Endothelial cell of umbilical vein (primary cell): ENCODE measurements at regions not wholly inside any gene's neighbourhood (a gene's known extent, or its start where the extent isn't known, plus 50 kb on each side); places are given as distances from the start of the nearest gene placed in this dataset.

Source experiments
- BruUV-seq: library from RNA; stranded (reverse); fragments of 400-500 nt; replicated peaks from 2 replicates; lab custom pipeline; 2021; lab: Mats Ljungman, UMichigan
- CTCF ChIA-PET: fragments of 300-600, 350-600 bp; sonication (Branson Sonifier 250); formaldehyde crosslinking; loops from one replicate; lab custom pipeline; 2021; ENCODE audit warnings: antibody characterized with exemption, inconsistent platforms; lab: Charles Lee
- POLR2A ChIA-PET: fragments of 300-600, 350-600 bp; sonication (Branson Sonifier 250); formaldehyde crosslinking; loops from one replicate; lab custom pipeline; 2021; ENCODE audit warnings: antibody characterized with exemption, inconsistent platforms; lab: Charles Lee
- DNase-seq: peaks from one replicate; pipeline ENCODE4 v3.0.0-alpha.2; 2011; ENCODE audit warnings: low read depth, low spot score
- FAIRE-seq: peaks from 2 replicates; lab custom pipeline; 2011; peaks lifted over from hg19 to GRCh38; lab: Jason Lieb, UNC
- H2AFZ ChIP-seq: 2 replicates; pipeline ENCODE4 v1.6.0; 2012; ENCODE audit warnings: low read depth, low read length, control low read depth, inconsistent platforms
- H3K27ac ChIP-seq: 2 replicates; pipeline ENCODE4 v1.5.1; 2011; ENCODE audit warnings: low read depth, mild to moderate bottlenecking, control low read depth, low read length, moderate library complexity; ENCODE audit not compliant: insufficient read depth
- H3K27me3 ChIP-seq, 2 experiments: 2 replicates each; pipeline versions ENCODE4 v1.6.0 to v1.6.1; 2011; ENCODE audit warnings: low read length in 2 of 2, mixed read lengths in 1 of 2; ENCODE audit not compliant: control insufficient read depth in 2 of 2, insufficient read depth in 2 of 2
- H3K36me3 ChIP-seq, 2 experiments: 2 replicates in 1 of 2; 3 replicates in 1 of 2; pipeline ENCODE4 v1.5.1; 2011; ENCODE audit warnings: low read length in 2 of 2, mild to moderate bottlenecking in 1 of 2, moderate library complexity in 1 of 2; ENCODE audit not compliant: control insufficient read depth in 2 of 2, insufficient read depth in 2 of 2; ENCODE audit errors: extremely low read depth in 1 of 2
- H3K4me1 ChIP-seq: 3 replicates; pipeline ENCODE4 v1.5.1; 2011; ENCODE audit warnings: mild to moderate bottlenecking, low read length; ENCODE audit not compliant: control insufficient read depth, insufficient read depth; ENCODE audit errors: extremely low read depth
- H3K4me2 ChIP-seq: 2 replicates; pipeline ENCODE4 v1.6.1; 2011; ENCODE audit warnings: low read length, control low read depth, mixed read lengths; ENCODE audit not compliant: insufficient read depth
- H3K4me3 ChIP-seq, 3 experiments: fragments of 200-600 bp in 1 of 3; sonication (generic), shearing (Covaris generic) in 1 of 3; replicated peaks in 1 of 3; 2 replicates each; pipeline ENCODE4 v1.5.1; 2011 to 2016; ENCODE audit warnings: control low read depth in 3 of 3, low read length in 3 of 3, mild to moderate bottlenecking in 2 of 3, inconsistent platforms in 1 of 3, low read depth in 1 of 3, moderate library complexity in 1 of 3; ENCODE audit not compliant: insufficient read depth in 1 of 3
- H3K79me2 ChIP-seq: 2 replicates; pipeline ENCODE4 v1.6.0; 2012; ENCODE audit warnings: low read length, inconsistent platforms; ENCODE audit not compliant: control insufficient read depth, insufficient read depth
- H3K9ac ChIP-seq: replicated peaks from 2 replicates; pipeline ENCODE3; 2011; ENCODE audit warnings: low read length, control low read depth; ENCODE audit not compliant: insufficient read depth; ENCODE audit errors: extremely low read depth
- H3K9me1 ChIP-seq: replicated peaks from 3 replicates; pipeline ENCODE4 v1.6.0; 2011; ENCODE audit warnings: mild to moderate bottlenecking, low read length; ENCODE audit not compliant: control insufficient read depth, insufficient read depth; ENCODE audit errors: extremely low read depth
- H3K9me3 ChIP-seq: replicated peaks from 2 replicates; pipeline ENCODE4 v1.5.1; 2012; ENCODE audit warnings: low read length, inconsistent platforms; ENCODE audit not compliant: control insufficient read depth, insufficient read depth
- H4K20me1 ChIP-seq: replicated peaks from 2 replicates; pipeline ENCODE3; 2011; ENCODE audit warnings: mild to moderate bottlenecking, low read length; ENCODE audit not compliant: control insufficient read depth, insufficient read depth; ENCODE audit errors: extremely low read depth
- CTCF ChIP-seq, 2 donors: IDR thresholded peaks; 1 replicate in 1 of 2; 2 replicates in 1 of 2; pipeline ENCODE4 v1.5.1; 2011; ENCODE audit warnings: low read length in 2 of 2, mild to moderate bottlenecking in 2 of 2, moderate library complexity in 2 of 2, control low read depth in 1 of 2, inconsistent platforms in 1 of 2, low read depth in 1 of 2; ENCODE audit not compliant: insufficient read depth in 1 of 2; ENCODE audit errors: extremely low read depth in 1 of 2
- EZH2 ChIP-seq: IDR thresholded peaks from 2 replicates; pipeline ENCODE4 v1.6.1; 2012; ENCODE audit warnings: borderline replicate concordance, low read depth, mild to moderate bottlenecking, moderate library complexity, low read length, inconsistent platforms; ENCODE audit not compliant: severe bottlenecking
- FOS ChIP-seq: IDR thresholded peaks from 2 replicates; pipeline ENCODE4 v1.6.1; 2011; ENCODE audit warnings: mild to moderate bottlenecking, low read length, moderate library complexity, borderline replicate concordance; ENCODE audit not compliant: insufficient read depth
- GATA2 ChIP-seq: IDR thresholded peaks from 2 replicates; pipeline ENCODE4 v1.7.0; 2011; ENCODE audit warnings: low read depth, mild to moderate bottlenecking, moderate library complexity, mixed read lengths, low read length; ENCODE audit not compliant: insufficient read length, insufficient read depth
- JUN ChIP-seq: IDR thresholded peaks from 2 replicates; pipeline ENCODE4 v1.6.1; 2011; ENCODE audit warnings: borderline replicate concordance, low read depth; ENCODE audit not compliant: insufficient read length, insufficient read depth
- MYC ChIP-seq: IDR thresholded peaks from one replicate; pipeline ENCODE4 v1.6.1; 2011; ENCODE audit warnings: mild to moderate bottlenecking, low read depth, low read length
- POLR2A ChIP-seq: IDR thresholded peaks from 2 replicates; pipeline ENCODE4 v1.6.1; 2012; ENCODE audit warnings: low read depth, mild to moderate bottlenecking, control low read depth, low read length
- POLR2AphosphoS5 ChIP-seq: IDR thresholded peaks from 2 replicates; pipeline ENCODE4 v1.6.1; 2012; ENCODE audit warnings: low read depth, mild to moderate bottlenecking, control low read depth, low read length, moderate library complexity; ENCODE audit not compliant: insufficient read depth
- dilution Hi-C: fragments of 300-500 bp; cut with MboI; formaldehyde crosslinking; loops from one replicate; pipeline ENCODE4 v1.15.0; 2019; ENCODE audit warnings: low sequenced_read_pairs; ENCODE audit not compliant: extremely low pct_ligation_motif_present
- intact Hi-C: fragments of 100-400 bp; cut with micrococcal nuclease; formaldehyde crosslinking; loops from one replicate; pipeline ENCODE4 v1.10.0; 2022
- TF ChIP-seq, protein P1 (sequence below): IDR thresholded peaks from 2 replicates; pipeline ENCODE4 v1.6.1; 2011; ENCODE audit not compliant: insufficient read depth, insufficient read length

DNA sequence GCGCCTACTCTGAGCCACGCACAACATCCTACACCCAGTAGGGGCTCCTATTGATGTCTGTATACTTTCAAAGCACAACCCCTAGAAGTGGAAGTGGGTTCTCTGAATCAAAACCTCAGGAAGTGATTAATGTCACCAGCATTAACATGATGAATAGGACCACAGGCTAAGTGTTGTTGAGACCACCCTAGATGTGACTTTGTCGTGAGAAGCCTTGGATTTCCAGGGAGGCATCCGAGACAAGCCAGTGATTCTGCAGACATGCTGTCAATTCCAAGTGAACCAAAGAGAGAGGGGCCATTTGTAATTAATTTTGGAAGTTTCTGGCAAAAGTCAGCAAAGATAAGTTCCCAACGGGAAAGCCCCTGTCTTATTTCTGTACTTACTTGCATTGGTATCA, 493.0 kb downstream of the ZIC3 start:
- Histone ChIP-seq H3K27ac (no peak overlapping the region), H2AFZ (no peak overlapping the region), H3K4me2 (no peak overlapping the region), H4K20me1 (no peaks in the 10 kb centered on the region), H3K9me3 (no peaks in the 10 kb centered on the region), H3K27me3 (no peaks in the 10 kb centered on the region), H3K9ac (no peak overlapping the region), H3K79me2 (no peaks in the 10 kb centered on the region), H3K4me3 (no peak overlapping the region), H3K4me1 (no peaks in the 10 kb centered on the region), H3K36me3 (no peaks in the 10 kb centered on the region), H3K9me1 (no peaks in the 10 kb centered on the region)
- BruUV-seq: no TSS peak
- CTCF ChIA-PET: no interaction called here
- no peak for DNase-seq
- dilution Hi-C loops (no loop called here), intact Hi-C loops (no loop called here)
- TF ChIP-seq POLR2AphosphoS5 (no peak), CTCF (IDR thresholded peaks at IDR 0.05; ENCODE audit: extremely low read depth in 1 of 2, insufficient read depth in 1 of 2, low read depth in 1 of 2, low read length in 2 of 2) (no peak), EZH2 (no peak), JUN (no peak), FOS (no peak), POLR2A (no peak), GATA2 (no peak), MYC (no peak)
- TF ChIP-seq, protein P1, sequence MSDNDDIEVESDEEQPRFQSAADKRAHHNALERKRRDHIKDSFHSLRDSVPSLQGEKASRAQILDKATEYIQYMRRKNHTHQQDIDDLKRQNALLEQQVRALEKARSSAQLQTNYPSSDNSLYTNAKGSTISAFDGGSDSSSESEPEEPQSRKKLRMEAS: no peak
- POLR2A ChIA-PET: no interaction called here
- no peak for FAIRE-seq
